Astrocyte of the spinal cord (primary cell): ENCODE measurements at regions not wholly inside any gene's neighbourhood (a gene's known extent, or its start where the extent isn't known, plus 50 kb on each side); places are given as distances from the start of the nearest gene placed in this dataset.
"Not testable (repeated sequence)": the region's sequence is repeated elsewhere in the genome, so short reads cannot be mapped to it uniquely, and the experiment has no call there.

ENCODE experiments used
- DNase-seq: peaks from one replicate; pipeline ENCODE4 v3.0.0; 2011; ENCODE audit warnings: low read depth, low spot score
- H3K4me3 ChIP-seq: 2 replicates; pipeline ENCODE4 v1.5.1; 2011; ENCODE audit warnings: low read depth, mild to moderate bottlenecking, low read length, moderate library complexity
- CTCF ChIP-seq: IDR thresholded peaks from 2 replicates; pipeline ENCODE4 v1.5.1; 2012; ENCODE audit warnings: low read depth, mild to moderate bottlenecking, low read length, inconsistent platforms
- in situ Hi-C: cut with HindIII; loops from 2 replicates; pipeline ENCODE4 v1.10.0; 2017; ENCODE audit warnings: low sequenced_read_pairs

- DNase-seq, in situ Hi-C loops, H3K4me3 ChIP-seq: not testable (repeated sequence)
- TF ChIP-seq CTCF: peak; percentile 15
Measured at GRCh38 chr20:30356854-30357467, 900.5 kb upstream of the DEFB115 start.

GRCh38 chr20:30361756-30362155, 895.7 kb upstream of the DEFB115 start:
- H3K4me3 ChIP-seq, in situ Hi-C loops, DNase-seq: not testable (repeated sequence)

- H3K4me3 ChIP-seq: peak overlapping the region; percentile 60
- in situ Hi-C loops, DNase-seq: not testable (repeated sequence)
Measured at GRCh38 chr20:30376430-30376766, 881.1 kb upstream of the DEFB115 start.

- in situ Hi-C loops: no loop called here
- peak overlapping the region; percentile 60 for H3K4me3 ChIP-seq
- peak; percentile 45 for TF ChIP-seq CTCF
- peak; percentile 71 for DNase-seq
Measured at GRCh38 chr20:30376767-30377658, 880.5 kb upstream of the DEFB115 start.

DNA sequence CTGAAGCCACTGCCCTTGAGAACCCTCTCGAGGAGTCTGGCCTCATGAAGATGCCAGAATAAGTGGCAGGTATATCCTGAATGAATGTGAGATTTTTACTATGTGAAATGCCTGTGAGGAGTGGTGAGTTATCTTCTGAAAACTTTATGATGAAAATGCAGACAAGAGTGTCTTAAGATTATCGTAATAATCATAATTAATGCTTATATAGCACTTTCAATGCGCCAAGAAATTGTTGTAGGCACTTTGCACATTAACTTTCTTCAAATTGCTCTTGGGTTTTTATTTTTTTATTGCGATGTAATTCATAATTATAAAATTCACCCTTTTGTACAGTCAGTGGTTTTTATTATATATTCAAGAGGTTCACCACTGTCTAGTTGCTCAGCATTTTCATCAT, 879.1 kb upstream of the DEFB115 start:
- DNase-seq, H3K4me3 ChIP-seq, in situ Hi-C loops: not testable (repeated sequence)

DNA sequence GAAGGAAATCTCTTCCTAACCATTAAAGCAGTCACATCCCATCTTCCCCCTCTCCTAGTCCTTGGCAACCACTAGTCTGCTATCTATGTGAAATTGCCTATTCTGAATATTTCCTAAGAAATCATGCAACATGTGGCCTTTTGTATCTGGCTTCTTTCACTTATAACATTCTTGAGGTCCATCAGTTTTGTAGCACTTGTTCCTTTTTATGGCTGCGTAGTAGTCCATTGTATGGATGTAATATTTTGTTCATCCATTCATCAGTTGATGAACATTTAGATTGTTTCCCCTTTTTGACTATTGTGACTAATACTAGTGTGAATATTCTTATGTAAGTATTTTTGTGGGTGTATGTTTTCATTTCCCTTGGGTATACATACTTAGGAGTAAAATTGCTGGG, 878.7 kb upstream of the DEFB115 start:
- in situ Hi-C loops, DNase-seq, H3K4me3 ChIP-seq: not testable (repeated sequence)

DNA sequence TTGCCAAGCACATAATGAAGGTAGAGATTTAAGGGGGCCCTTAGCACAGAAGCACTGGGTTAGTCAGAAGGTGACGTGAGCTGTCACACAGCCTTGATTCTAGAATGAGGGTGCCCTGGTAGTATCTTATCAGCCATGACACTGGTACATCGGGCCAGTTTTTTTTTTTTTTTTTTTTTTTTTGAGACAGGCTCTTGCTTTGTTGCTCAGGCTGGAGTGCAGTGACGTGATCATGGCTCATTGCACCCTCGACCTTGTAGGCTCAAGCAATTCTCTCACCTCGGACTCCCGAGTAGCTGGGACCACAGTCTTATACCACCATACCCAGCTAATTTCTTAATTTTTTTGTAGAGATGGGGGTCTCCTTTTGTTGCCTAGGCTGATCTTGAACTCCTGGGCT, 872.6 kb upstream of the DEFB115 start:
- DNase-seq, in situ Hi-C loops: not testable (repeated sequence)

GRCh38 chr20:30386099-30386498, 871.4 kb upstream of the DEFB115 start:
- in situ Hi-C loops, H3K4me3 ChIP-seq, DNase-seq: not testable (repeated sequence)

More for the DNA sequence above, 872.6 kb upstream of the DEFB115 start:
- H3K4me3 ChIP-seq: not testable (repeated sequence)

- H3K4me3 ChIP-seq, DNase-seq, in situ Hi-C loops: not testable (repeated sequence)
Measured at GRCh38 chr20:30387823-30388222, 869.6 kb upstream of the DEFB115 start.

- H3K4me3 ChIP-seq, in situ Hi-C loops, DNase-seq: not testable (repeated sequence)
Measured at GRCh38 chr20:30393523-30393922, 863.9 kb upstream of the DEFB115 start.

- H3K4me3 ChIP-seq, DNase-seq, in situ Hi-C loops: not testable (repeated sequence)
Measured at GRCh38 chr20:30397111-30397510, 860.4 kb upstream of the DEFB115 start.

DNA sequence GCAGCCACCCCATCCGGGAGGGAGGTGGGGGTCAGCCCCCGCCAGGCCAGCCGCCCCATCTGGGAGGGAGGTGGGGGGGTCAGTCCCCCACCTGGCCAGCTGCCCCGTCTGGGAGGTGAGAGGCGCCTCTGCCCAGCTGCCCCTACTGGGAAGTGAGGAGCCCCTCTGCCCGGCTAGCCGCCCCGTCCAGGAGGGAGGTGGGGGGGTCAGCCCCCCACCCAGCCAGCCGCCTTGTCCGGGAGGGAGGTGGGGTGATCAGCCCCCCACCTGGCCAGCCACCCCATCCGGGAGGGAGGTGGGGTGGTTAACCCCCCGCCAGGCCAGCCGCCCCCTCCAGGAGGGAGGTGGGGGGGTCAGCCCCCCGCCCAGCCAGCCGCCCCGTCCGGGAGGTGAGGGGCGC, 852.4 kb upstream of the DEFB115 start:
- in situ Hi-C loops, H3K4me3 ChIP-seq, DNase-seq: not testable (repeated sequence)

- in situ Hi-C loops, H3K4me3 ChIP-seq, DNase-seq: not testable (repeated sequence)
Measured at GRCh38 chr20:30405585-30405984, 851.9 kb upstream of the DEFB115 start.

DNA sequence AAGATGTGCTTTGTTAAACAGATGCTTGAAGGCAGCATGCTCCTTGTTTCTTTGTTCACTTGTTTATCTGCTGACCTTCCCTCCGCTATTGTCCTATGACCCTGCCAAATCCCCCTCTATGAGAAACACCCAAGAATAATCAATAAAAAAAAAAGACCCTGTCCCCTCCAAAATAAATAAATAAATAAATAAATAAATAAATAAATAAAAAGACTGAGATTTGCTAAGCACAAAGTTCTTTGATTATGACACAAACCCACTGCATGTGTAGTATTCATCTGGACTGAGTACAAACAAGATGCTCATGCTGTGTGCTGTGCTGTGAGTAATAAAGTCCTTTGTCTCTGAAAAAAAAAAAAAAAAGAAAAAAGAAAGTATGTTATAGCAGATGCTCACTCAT, 851.1 kb upstream of the DEFB115 start:
- DNase-seq, H3K4me3 ChIP-seq, in situ Hi-C loops: not testable (repeated sequence)
